GM18519 (cell line): ENCODE measurements at regions not wholly inside any gene's neighbourhood (a gene's known extent, or its start where the extent isn't known, plus 50 kb on each side); places are given as distances from the start of the nearest gene placed in this dataset.
"Not testable (repeated sequence)": the region's sequence is repeated elsewhere in the genome, so short reads cannot be mapped to it uniquely, and the experiment has no call there.

ENCODE experiments used
- ATAC-seq: cut with Tn5 transposase; IDR thresholded peaks from one replicate; pipeline ENCODE4 v1.9.1; 2021; ENCODE audit warnings: mild to moderate bottlenecking, moderate library complexity; ENCODE audit not compliant: unreplicated experiment, low FRiP score

DNA sequence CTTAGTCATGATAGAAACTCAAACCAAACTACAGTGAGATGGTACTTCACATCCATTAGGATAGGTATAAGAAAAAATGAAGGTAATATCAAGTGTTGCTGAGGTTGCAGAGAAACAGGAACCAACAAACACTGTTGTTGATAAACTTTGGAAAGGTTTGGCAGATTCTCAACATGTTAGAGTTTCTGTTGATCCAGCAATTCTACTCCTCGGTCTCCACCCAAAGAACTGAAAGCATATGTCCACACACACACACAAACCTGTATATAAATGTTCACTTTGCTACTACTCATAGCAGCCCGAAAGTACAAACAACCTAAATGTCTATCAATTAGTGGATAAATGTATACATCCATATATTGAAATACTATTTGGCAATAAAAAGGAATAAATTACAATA, 128.3 kb upstream of the CARMIL1 start:
- no peak for ATAC-seq

DNA sequence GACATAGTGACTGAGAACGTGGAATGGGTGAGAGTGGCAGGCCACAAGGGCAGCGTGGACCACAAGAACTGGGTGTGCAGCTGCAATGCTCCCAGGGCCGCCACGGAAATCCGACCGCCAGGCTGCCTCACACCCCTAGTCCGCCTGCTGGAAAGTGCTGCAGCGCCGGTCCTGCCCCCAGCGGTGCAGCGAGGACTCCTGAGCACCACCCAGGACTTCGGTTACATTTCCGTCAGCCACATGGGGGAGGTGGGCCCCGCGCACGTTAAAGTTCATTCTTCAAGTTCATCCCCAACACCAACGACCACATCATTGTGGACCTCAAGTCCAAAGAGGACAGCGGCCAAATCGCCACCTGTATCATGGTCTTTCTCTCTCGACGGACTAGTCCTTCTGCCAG, 126.1 kb upstream of the CARMIL1 start:
- ATAC-seq, result no peak

DNA sequence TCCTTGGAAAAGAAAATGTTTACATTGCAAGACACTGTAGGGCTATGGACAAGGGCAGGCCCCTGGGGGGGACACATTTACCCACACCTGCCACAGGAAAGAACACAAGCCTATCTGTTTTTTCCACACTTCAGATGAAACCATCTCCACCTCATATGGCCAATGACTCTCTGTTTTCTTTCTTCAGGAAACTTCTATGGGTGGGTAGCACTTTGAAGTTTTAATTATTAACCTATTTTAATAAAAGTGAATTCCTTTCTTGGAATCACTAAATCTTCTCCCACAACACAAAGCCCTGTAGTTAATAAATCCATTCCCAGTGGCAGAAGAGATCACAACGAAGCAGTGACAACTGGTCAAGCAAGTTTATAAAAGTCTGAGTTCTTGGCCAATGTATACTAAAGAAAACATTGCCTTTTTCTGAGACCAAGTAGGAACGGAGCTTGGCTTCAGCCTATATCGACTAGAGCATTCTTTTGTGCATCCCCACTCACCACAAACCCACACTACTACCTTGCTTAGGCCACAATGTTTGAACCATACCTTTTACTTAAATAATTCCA, 125.1 kb upstream of the CARMIL1 start:
- no peak for ATAC-seq

DNA sequence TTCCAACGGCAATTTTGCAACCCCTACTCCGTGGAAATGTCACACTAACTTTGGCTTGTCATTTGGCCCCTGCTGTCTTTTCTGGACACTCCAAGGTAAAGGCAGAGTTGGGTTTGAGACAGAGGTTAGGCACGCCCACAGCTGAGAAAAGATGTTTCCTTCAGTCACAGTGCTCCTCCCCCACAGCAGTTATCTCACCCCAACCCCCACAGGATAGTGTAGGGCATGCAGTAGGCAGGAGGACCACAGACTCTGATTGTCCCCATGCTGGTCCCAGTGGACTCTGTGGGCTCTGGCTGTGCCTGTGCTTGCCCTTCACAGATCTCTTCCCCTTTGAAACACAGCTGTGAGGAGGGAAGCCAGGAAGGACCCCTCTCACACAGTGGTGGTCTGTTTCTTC, 124.0 kb upstream of the CARMIL1 start:
- no peak for ATAC-seq

DNA sequence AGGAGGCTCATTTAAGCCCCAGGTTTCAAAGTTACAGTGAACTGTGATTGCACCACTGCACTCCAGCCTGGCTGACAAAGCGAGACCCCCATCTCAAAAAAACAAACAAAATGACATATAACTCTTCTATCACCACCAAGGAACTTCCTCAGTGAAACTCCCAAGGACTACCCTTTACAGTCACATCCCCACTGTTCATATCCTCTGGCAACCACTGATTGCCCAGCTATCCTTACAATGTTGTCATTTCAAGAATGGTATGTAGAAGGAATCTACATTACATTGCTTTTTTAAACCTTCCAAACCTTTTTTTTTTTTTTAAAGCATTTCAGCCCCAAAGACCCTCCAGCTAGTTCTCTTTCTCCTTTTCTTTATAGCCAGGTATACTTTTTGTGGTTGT, 123.1 kb upstream of the CARMIL1 start:
- ATAC-seq, result no peak

DNA sequence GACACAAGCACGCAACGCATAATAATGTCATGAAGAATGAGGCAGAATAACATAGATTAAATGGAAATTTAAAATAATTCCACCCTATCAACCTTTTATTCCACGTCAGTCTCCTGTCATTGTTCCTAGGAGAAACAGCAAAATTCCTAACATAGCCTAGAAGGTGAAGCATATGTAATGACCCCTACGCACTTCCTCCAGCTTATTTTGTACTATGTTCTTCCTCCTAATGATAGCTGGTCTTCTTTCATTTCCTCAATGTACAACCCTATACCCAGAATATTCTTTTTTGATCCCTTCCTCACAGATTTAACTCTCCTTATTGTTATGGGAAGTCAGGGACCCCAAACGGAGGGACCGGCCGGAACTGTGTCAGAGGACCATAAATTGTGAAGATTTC, 122.0 kb upstream of the CARMIL1 start:
- ATAC-seq, result no peak

DNA sequence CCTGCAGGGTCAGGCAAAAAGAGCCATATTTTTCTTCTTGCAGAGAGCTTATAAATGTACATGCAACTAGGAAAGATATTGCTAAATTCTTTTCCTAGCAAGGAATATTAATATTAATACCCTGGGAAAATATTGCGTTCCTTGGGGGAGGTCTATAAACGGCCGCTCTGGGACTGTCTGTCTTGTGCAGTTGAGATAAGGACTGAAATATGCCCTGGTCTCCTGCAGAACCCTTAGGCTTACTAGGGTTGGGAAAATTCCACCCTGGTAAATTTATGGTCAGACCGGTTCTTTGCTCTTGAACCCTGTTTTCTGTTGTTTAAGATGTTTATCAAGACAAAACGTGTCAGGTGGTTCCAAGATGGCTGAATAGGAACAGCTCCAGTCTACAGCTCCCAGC, 121.3 kb upstream of the CARMIL1 start:
- ATAC-seq, result no peak

DNA sequence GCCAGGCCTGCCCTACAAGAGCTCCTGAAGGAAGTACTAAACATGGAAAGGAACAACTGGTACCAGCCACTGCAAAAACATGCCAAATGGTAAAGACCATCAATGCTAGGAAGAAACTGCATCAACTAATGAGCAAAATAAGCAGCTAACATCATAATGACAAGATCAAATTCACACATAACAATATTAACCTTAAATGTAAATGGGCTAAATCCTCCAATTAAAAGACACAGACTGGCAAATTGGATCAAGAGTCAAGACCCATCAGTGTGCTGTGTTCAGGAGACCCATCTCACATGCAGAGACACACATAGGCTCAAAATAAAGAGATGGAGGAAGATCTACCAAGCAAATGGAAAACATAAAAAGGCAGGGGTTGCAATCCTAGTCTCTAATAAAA, 119.0 kb upstream of the CARMIL1 start:
- ATAC-seq, result not testable (repeated sequence)

DNA sequence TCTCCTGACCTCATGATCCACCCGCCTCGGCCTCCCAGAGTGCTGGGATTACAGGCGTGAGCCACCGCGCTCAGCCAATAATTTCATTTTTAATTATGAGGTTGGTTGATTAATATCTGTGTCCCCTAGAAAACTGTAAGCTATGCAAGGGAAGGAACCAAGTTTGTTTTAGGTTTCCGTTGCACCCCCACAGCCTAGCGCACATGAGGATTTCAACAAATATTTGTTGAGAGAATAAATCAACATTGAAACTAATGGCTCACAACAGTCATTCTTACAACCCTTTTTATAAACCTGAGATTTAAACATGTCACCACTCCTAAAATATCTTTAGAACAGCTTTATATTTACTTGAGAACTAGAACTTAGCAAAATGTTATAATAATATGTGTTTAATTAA, 114.0 kb upstream of the CARMIL1 start:
- ATAC-seq, result no peak

DNA sequence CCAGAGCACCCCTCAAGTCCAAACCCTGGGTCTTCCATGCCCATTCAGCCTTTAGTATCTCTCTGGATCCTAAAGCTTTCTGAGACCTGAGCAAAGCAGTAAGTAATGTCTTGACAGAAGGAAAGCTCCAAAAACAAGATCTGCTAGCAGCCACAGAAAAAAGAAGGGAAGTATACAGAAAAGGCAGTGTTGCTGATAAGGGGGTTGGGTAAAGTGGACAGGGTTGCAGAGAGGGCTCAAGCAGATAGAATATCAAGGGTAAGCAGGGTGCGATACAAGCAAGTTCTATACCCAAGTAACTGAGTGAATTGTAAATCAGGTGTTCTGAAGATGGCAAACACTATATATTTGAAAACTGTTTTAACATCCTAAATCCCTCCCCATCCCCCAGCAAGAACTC, 113.4 kb upstream of the CARMIL1 start:
- ATAC-seq, result no peak

DNA sequence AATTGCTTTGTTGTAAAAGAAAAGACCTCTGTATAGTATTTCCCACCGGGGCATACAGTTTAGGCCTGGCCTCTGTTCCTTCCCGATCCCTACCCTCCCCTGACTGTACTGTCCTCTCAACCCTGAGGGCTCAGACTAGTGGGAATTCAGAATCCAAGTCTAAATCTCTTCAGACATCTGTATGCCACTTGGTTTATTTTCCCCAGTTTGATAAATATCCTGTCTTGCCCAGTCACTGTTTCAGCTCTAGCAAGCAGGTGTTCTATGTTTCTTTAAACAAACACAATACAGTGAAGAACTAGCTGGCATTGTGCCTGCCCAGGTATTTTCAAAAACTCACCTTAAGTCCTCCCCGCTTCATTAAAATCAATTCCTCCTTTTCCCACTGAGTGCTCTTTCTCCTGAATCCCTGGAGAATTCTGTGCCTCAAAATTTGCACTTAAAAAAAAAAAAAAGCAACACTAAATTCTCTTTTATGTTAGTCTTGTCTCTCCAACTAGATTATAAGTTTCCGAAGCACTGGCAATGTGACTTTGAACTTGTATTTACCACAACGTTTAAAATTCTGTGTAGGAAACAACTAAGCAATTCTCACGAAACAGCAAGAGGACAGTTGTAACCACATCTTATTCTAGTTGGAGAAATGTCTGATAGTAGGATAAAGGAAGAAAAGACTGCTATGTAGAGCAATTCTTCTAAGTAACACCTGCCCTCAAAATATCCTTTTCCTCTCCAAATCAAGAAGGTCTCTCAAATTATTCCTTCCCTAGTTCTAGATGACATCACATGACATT, 112.0 kb upstream of the CARMIL1 start:
- ATAC-seq, result no peak

DNA sequence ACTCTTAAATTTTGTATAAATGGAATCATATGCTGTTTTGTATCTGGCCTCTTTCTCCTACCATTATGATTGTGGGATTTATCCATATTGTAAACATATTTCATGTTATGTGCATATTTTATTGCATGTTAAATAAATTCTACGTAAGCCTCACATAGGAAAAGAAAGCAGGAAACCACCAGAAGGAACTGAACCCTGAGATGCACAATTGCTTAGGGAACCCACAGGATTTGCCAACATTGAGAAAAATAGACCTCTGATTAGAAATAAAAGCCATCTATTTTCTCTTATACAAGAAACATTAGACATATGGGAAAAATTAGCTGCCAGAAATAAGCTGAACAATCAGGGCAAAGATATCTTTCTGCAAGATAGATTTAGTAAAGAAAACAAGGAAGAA, 111.2 kb upstream of the CARMIL1 start:
- ATAC-seq, result no peak

DNA sequence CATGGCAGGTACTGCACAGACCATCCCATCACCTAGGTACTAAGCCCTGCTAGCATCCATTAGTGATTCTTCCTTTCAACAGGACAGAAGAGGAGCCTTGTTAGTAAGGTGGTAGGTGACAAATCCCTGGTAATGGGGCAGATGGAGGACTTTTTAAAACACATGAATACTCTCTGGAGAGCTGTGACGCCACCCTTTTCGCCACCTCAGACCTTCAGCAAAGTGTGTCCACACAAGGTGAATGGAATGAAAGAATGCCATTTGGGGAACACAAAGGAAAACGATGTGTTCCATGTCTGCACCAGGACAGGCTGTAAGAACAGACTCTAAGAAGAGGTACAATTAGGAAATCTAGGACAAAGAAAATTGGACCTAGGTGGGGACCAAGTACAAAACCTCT, 110.5 kb upstream of the CARMIL1 start:
- ATAC-seq, result no peak

DNA sequence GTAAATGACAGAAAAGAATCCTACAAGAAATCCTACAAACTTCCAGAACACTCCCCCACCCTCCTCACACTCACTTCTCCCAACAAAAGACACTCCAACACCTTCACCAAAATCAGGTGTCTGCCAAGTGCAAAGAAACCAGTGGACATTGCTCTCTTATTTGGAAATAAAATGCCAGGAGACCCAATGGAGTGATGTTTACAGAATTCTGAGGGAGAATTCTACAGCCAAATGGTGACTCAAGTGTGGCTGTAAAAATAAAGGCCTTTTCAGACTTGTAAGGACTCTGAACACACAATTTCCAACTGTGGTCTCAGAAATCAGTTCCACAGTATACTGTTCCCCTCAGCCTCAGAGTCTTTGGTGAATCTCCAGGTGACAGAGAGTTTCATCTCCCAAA, 109.6 kb upstream of the CARMIL1 start:
- no peak for ATAC-seq

DNA sequence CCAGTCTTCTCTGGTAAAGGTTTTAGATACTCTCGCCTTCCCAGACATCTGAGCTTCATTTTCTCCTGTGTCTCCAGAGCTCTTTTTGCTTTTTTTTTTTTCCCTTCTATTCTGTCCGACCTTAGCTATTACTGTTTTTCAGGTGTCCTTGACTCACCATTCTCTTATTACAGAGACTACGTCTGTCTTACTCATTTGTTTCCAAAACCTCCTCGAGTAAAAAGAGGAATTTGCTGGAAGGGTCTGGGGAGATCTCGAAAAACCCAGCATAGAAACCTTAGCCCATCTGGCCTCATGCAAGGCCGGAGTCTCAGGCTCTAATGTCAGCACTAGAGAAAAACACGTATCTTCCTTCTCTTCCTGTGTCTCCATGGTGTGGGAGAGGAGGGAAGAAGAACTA, 109.2 kb upstream of the CARMIL1 start:
- no peak for ATAC-seq

DNA sequence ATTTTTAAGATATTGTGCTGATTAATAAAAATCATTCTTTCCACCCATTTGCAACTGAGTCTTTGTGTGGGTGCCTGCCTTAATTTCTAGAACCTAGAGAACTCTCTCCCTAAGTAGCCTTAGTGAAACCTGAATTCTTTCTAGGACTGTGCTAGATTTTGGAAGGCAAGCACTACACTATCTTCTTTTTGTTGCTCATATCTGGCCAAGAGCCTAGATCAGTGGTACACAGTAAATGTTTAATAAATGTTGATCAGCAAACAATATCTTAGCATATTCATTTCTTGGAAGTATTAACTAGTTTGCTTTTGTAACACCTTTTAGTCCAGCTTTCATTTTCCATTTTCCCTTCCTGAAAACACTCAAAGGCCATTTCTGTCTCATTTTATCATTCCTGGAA, 108.5 kb upstream of the CARMIL1 start:
- no peak for ATAC-seq

DNA sequence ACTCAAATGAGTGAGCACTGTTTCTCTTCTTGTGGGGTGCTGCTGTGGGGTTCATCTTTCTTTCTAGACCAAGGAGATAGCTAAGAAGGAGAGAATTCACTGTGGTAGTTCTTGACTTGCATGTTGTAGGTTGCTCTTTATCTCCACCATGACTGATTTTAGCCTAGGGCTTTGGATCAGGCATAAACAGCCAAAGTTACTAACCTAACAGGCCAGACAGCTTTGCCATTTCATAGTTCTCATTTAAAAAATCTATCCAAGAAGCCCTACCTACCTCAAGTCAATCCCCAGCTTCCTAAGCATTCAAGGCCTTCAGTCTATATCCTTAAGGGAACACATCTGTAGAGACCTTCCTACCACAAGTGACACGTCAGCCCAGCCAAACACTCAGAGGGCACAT, 107.9 kb upstream of the CARMIL1 start:
- no peak for ATAC-seq

DNA sequence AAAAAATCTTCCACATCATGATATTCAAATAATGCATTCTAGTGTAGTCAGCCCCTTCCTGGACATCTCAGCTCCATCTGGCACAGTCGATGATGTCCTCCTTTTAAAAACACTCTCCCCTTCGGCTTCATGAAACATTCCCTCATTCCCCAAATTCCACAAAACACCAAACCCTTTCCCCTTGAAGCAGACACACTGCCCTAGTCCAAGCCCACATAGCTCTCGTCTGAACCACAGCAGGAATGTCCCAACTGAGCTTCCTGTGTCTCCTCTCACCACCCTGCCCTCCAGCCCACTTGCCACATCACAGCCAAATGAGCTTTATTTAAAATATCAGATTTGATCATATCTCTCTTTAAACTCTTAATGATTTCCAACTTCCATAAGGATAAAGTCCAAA, 106.4 kb upstream of the CARMIL1 start:
- no peak for ATAC-seq

DNA sequence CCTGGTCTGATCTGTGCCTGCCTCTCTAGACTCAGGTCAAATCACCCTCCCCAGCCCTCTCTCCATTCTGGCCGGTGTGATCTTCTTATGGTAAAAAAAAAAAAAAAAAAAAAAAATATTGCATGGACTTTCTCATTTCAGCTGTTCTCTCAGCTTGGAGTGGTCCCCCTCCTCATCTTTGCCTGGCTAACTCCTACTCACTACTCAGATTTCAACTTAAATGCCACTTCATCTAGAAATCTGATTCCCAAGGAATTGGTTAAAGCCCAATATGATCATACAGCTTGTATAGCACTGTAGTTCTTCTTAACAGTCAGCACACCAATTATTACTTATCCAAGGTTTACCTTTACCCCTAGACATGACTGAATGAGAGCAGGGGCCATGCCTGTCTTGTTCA, 105.9 kb upstream of the CARMIL1 start:
- no peak for ATAC-seq

DNA sequence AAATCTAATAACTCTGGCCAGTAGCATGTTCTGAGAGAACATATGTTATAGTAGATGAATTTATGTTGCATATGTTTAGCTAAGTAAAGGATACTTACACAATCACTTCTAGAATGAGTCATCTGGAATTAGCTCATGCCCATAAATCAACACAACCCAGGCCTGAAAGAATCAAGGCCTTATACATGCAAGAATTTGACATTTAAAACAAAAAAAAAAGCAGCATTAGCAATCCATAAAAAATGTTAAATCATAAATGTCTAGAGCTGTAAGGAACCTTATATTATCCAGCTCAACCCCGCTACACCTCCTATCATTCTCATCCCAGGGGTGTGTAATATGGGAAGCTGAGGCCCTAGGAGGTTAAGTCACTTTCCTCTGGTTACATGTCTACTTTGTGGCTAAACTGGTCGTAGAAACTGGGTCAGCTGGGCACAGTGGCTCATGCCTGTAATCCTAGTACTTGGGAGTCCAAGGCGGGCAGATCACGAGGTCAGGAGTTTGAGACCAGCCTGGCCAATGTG, 105.2 kb upstream of the CARMIL1 start:
- no peak for ATAC-seq

DNA sequence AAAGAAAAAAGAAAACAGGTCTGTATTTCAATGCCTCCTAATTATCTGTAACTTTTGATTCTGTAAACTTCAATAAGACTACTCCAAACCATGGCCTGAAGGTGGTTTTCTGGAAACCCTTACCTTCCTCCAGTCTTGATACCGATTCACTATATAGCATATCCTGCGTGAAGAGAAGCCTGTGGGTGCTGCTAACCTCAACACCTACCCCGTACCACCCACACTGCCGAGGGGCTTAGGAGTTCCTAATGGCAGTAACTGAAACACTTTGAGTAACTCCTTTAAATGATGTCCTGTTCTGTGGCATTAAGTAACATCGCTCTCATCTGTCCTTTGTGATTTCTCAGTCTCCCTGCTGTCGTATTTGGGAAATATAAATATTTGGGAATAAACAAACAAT, 104.5 kb upstream of the CARMIL1 start:
- ATAC-seq, result no peak

DNA sequence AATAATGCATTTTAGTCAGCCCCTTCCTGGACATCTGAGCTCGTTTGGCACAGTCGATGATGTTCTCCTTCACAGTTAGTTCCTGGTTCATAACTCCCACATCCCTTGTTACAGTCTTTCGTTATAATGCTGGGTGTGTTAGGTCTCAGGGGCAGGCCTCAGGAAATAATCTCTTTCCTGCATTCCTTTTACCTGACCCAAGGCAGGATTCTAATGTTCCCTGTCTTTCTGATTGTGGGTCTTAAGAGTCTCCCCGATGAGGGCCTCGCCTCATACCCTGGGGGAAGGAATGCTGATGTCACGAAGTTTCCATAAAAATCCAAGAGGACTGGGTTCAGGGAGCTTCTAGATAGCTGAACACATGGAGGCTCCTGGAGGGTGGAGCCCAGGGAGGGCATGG, 104.0 kb upstream of the CARMIL1 start:
- ATAC-seq, result no peak
